Neuronal stem cell (in vitro differentiated cells): ENCODE measurements at regions not wholly inside any gene's neighbourhood (a gene's known extent, or its start where the extent isn't known, plus 50 kb on each side); places are given as distances from the start of the nearest gene placed in this dataset.

Experiments
- DNase-seq: peaks from one replicate; pipeline ENCODE4 v3.0.0-alpha.2; 2013; ENCODE audit warnings: low spot score
- H2AFZ ChIP-seq: one replicate; pipeline ENCODE4 v1.6.1; 2013; ENCODE audit warnings: mild to moderate bottlenecking, low read length, inconsistent platforms
- H2AK5ac ChIP-seq: 2 replicates; pipeline ENCODE4 v1.6.1; 2013; ENCODE audit warnings: low read depth, mild to moderate bottlenecking, inconsistent platforms, low read length, moderate library complexity, mixed read lengths
- H2BK120ac ChIP-seq: 2 replicates; pipeline ENCODE4 v1.6.1; 2013; ENCODE audit warnings: low read depth, mild to moderate bottlenecking, inconsistent platforms, low read length, moderate library complexity, mixed read lengths
- H2BK12ac ChIP-seq: one replicate; pipeline ENCODE4 v1.6.1; 2013; ENCODE audit warnings: low read length, inconsistent platforms
- H2BK15ac ChIP-seq: 2 replicates; pipeline ENCODE4 v1.6.1; 2013; ENCODE audit warnings: mild to moderate bottlenecking, low read length, inconsistent platforms, mixed read lengths
- H2BK5ac ChIP-seq: one replicate; pipeline ENCODE4 v1.6.1; 2013; ENCODE audit warnings: inconsistent platforms, mild to moderate bottlenecking, low read length, moderate library complexity
- H3K14ac ChIP-seq: one replicate; pipeline ENCODE4 v1.6.1; 2013; ENCODE audit warnings: low read length, inconsistent platforms
- H3K18ac ChIP-seq: 2 replicates; pipeline ENCODE4 v1.6.1; 2013; ENCODE audit warnings: low read length, inconsistent platforms
- H3K23ac ChIP-seq: 2 replicates; pipeline ENCODE4 v1.6.1; 2013; ENCODE audit warnings: low read depth, mild to moderate bottlenecking, mixed read lengths, low read length, inconsistent platforms; ENCODE audit not compliant: poor library complexity
- H3K27ac ChIP-seq: replicated peaks from 3 replicates; pipeline ENCODE4 v1.5.1; 2013; ENCODE audit warnings: low read length, inconsistent platforms
- H3K27me3 ChIP-seq, 3 experiments: 2 replicates each; pipeline ENCODE4 v1.6.1; 2013; ENCODE audit warnings: low read length in 3 of 3, mild to moderate bottlenecking in 2 of 3, inconsistent platforms in 1 of 3, low read depth in 1 of 3, mixed read lengths in 1 of 3, moderate library complexity in 1 of 3; ENCODE audit not compliant: control insufficient read depth in 3 of 3, insufficient read depth in 3 of 3
- H3K36me3 ChIP-seq, 2 donors: replicated peaks in 1 of 2; 2 replicates each; pipeline ENCODE4 v1.6.1; 2013; ENCODE audit warnings: low read length in 2 of 2; ENCODE audit not compliant: control insufficient read depth in 2 of 2, insufficient read depth in 2 of 2
- H3K4ac ChIP-seq: 2 replicates; pipeline ENCODE4 v1.6.1; 2013; ENCODE audit warnings: inconsistent platforms, mild to moderate bottlenecking, low read length, moderate library complexity
- H3K4me1 ChIP-seq, 2 donors: 1 replicate in 1 of 2; 2 replicates in 1 of 2; pipeline ENCODE4 v1.6.1; 2013; ENCODE audit warnings: low read length in 2 of 2, low read depth in 1 of 2; ENCODE audit not compliant: control insufficient read depth in 2 of 2, insufficient read depth in 1 of 2
- H3K4me2 ChIP-seq: one replicate; pipeline ENCODE4 v1.6.1; 2013; ENCODE audit warnings: mild to moderate bottlenecking, low read length, inconsistent platforms; ENCODE audit not compliant: insufficient read depth, poor library complexity, severe bottlenecking
- H3K4me3 ChIP-seq, 2 donors: 2 replicates each; pipeline ENCODE4 v1.5.1; 2013; ENCODE audit warnings: low read length in 2 of 2, mild to moderate bottlenecking in 2 of 2, inconsistent platforms in 1 of 2, moderate library complexity in 1 of 2
- H3K79me1 ChIP-seq: one replicate; pipeline ENCODE4 v1.6.1; 2013; ENCODE audit warnings: low read depth, mild to moderate bottlenecking, inconsistent platforms, low read length, moderate library complexity
- H3K9ac ChIP-seq: one replicate; pipeline ENCODE4 v1.6.1; 2013; ENCODE audit warnings: mild to moderate bottlenecking, low read depth, low read length, inconsistent platforms; ENCODE audit not compliant: poor library complexity
- H3K9me3 ChIP-seq, 2 donors: replicated peaks in 1 of 2; 2 replicates each; pipeline versions ENCODE3 to v1.6.1; 2013; ENCODE audit warnings: low read length in 2 of 2, mild to moderate bottlenecking in 2 of 2, inconsistent platforms in 1 of 2, low read depth in 1 of 2, mixed read lengths in 1 of 2, moderate library complexity in 1 of 2; ENCODE audit not compliant: control insufficient read depth in 2 of 2, insufficient read depth in 1 of 2
- H4K8ac ChIP-seq: one replicate; pipeline ENCODE4 v1.6.1; 2013; ENCODE audit warnings: low read depth, mild to moderate bottlenecking, inconsistent platforms, low read length, moderate library complexity
- H4K91ac ChIP-seq: one replicate; pipeline ENCODE4 v1.6.1; 2013; ENCODE audit warnings: low read length, low read depth, mild to moderate bottlenecking, inconsistent platforms; ENCODE audit not compliant: poor library complexity
- WGBS, 2 donors: extraction: QIAGEN DNeasy Blood & Tissue Kit; methylation state at CpG; one replicate each; pipeline ENCODE4 v1.1.7; 2013; ENCODE audit warnings: missing lambda C conversion rate in 2 of 2, mixed read lengths in 1 of 2; ENCODE audit not compliant: insufficient read length in 2 of 2, insufficient replicate concordance in 1 of 2; ENCODE audit errors: extremely low coverage in 2 of 2; 5-methylcytosine and 5-hydroxymethylcytosine counted together

DNA sequence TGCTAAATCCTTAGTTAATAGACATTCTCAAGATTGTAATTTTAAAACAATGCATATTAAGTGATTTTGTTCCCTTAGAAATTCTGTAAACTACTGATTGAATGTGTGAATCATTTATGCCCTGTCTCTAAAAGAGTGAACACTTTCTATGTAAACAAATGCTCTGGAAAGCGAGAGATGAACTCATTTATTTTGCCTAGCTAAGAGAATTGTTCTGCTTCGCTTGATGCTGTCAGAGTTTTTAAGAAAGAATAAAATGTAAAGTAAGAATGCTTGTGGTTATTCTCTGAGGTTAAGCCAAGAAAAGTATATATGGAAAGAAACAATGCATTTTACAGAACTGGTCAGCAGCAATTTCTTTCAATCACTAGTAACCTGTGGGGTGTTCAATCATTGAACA, 347.4 kb upstream of the NUDT12 start:
- no peak overlapping the region for H2BK5ac ChIP-seq
- no peaks in the 10 kb centered on the region for H3K4me1 ChIP-seq
- H3K9me3 ChIP-seq, result no peaks in the 10 kb centered on the region
- H2AK5ac ChIP-seq, result no peak overlapping the region
- no peak overlapping the region for H3K9ac ChIP-seq
- no peak overlapping the region for H2AFZ ChIP-seq
- H3K18ac ChIP-seq, result no peak overlapping the region
- no peak overlapping the region for H3K27ac ChIP-seq
- H3K27me3 ChIP-seq, result no peaks in the 10 kb centered on the region
- H2BK120ac ChIP-seq, result no peak overlapping the region
- no peak overlapping the region for H4K8ac ChIP-seq
- WGBS, 2 donors, result no CpG with 5 or more reads among the region's 2 CpGs
- H4K91ac ChIP-seq, result no peak overlapping the region
- DNase-seq, result no peak
- no peak overlapping the region for H3K4me2 ChIP-seq
- no peak overlapping the region for H2BK12ac ChIP-seq
- no peaks in the 10 kb centered on the region for H3K79me1 ChIP-seq
- no peaks in the 10 kb centered on the region for H3K36me3 ChIP-seq
- no peak overlapping the region for H3K14ac ChIP-seq
- H3K4ac ChIP-seq, result no peak overlapping the region
- no peak overlapping the region for H3K4me3 ChIP-seq
- H3K23ac ChIP-seq, result no peak overlapping the region
- H2BK15ac ChIP-seq, result no peak overlapping the region

DNA sequence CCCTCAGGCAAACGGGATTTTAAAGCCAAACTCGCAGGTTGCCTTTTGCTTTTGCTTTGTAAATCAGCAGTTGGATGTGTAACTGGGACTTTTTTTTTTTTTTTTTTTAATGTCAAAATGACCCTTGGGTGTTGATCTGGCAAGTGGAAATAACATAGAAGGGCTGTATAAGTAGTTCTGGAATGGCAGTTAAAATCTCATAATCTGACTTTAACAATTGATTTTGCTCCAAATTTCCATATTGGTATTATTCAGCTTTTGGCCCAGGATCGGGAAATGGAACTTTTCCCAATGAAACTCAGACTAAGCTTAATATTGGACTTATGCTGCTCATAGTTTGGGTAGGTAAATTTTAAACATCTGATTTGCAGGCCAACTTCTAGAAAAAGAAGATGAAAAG, 346.8 kb upstream of the NUDT12 start:
- Histone ChIP-seq H2BK5ac (no peak overlapping the region), H3K4me1 (no peaks in the 10 kb centered on the region), H3K4ac (no peak overlapping the region), H3K4me3 (no peak overlapping the region), H3K27ac (no peak overlapping the region), H3K14ac (no peak overlapping the region), H3K9me3 (no peaks in the 10 kb centered on the region), H2AK5ac (no peak overlapping the region), H4K8ac (no peak overlapping the region), H3K23ac (no peak overlapping the region), H3K4me2 (no peak overlapping the region), H2BK12ac (no peak overlapping the region), H3K18ac (no peak overlapping the region), H3K27me3 (no peaks in the 10 kb centered on the region), H3K9ac (no peak overlapping the region), H2AFZ (no peak overlapping the region), H4K91ac (no peak overlapping the region), H3K79me1 (no peaks in the 10 kb centered on the region), H2BK15ac (no peak overlapping the region), H3K36me3 (no peaks in the 10 kb centered on the region), H2BK120ac (no peak overlapping the region)
- WGBS, 2 donors, result no CpG with 5 or more reads among the region's 3 CpGs
- no peak for DNase-seq

DNA sequence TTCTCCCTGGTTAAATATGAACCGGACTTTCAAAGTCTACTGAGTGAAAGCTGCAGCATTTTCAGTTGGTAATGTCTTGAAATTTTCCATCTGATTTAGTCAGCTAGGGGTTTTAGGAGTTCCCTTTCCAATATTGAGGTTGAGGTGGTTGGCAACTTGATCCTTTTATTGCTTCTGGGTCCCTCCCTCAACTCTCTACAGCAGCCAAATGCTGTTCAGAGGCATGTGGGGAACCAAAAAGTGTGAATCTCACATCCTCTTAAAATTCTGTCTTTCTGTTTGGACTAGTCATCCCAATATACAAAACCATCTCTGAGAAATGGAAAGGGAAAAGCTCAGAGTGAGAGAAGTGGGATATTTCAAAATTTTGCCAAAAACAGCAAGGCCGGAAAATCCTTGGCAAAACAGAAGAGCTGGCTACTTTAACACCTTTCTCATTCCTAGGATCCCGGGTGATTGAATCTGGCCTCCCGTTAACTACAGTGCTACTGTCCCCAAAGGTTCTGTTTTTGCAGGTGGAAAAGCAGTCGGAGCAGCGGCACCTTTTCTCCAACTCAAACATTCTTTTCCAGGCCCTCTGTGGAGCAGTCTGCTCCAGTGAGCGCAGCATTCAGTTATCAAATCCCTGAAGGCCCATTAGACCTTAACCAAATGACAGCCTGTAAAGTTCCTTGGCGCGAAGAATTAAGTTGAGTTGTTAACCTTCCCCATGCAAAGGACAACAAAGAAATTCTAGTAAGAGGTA, 345.9 kb upstream of the NUDT12 start:
- H4K8ac ChIP-seq, result no peak overlapping the region
- H2BK12ac ChIP-seq, result no peak overlapping the region
- H3K4ac ChIP-seq, result no peak overlapping the region
- no CpG with 5 or more reads among the region's 9 CpGs for WGBS, 2 donors
- no peaks in the 10 kb centered on the region for H3K27me3 ChIP-seq
- no peak overlapping the region for H2BK15ac ChIP-seq
- H3K79me1 ChIP-seq, result no peaks in the 10 kb centered on the region
- H3K27ac ChIP-seq, result no peak overlapping the region
- H3K9me3 ChIP-seq, result no peaks in the 10 kb centered on the region
- no peak overlapping the region for H2BK5ac ChIP-seq
- no peak overlapping the region for H2BK120ac ChIP-seq
- no peak overlapping the region for H3K23ac ChIP-seq
- no peak overlapping the region for H3K14ac ChIP-seq
- no peak overlapping the region for H3K4me2 ChIP-seq
- no peak overlapping the region for H3K4me3 ChIP-seq
- H2AK5ac ChIP-seq, result no peak overlapping the region
- no peaks in the 10 kb centered on the region for H3K36me3 ChIP-seq
- no peak overlapping the region for H3K18ac ChIP-seq
- no peak for DNase-seq
- peak overlapping the region; percentile 1 for H2AFZ ChIP-seq
- H3K4me1 ChIP-seq, result no peaks in the 10 kb centered on the region
- H3K9ac ChIP-seq, result no peak overlapping the region
- no peak overlapping the region for H4K91ac ChIP-seq

DNA sequence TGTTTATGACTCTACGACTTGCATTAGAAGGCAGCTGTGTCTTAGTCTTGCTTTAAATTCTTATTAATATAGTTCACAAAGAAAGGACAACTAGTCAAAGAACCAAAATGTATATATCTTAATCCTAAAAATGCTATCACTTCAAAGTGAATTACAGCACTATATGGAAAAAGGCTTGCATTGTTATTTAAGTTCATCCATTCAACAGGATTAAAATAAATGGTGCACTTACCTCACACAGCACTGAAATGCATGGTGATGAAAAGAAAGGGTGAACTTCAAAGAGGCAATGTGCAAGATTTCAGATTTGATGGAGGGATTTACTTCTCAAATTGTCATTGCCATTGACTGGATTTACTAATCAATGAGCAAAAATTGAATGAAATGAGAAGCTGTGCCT, 344.4 kb upstream of the NUDT12 start:
- peaks cover 0 to 7% of the 10 kb centered on the region in 2 donors for H3K4me1 ChIP-seq
- no peaks in the 10 kb centered on the region for H3K9me3 ChIP-seq
- no peak overlapping the region for H3K27ac ChIP-seq
- no peaks in the 10 kb centered on the region for H3K27me3 ChIP-seq
- no peak overlapping the region for H3K4me3 ChIP-seq
- H3K9ac ChIP-seq, result no peak overlapping the region
- H3K14ac ChIP-seq, result no peak overlapping the region
- no peak overlapping the region for H4K91ac ChIP-seq
- no peak overlapping the region for H3K23ac ChIP-seq
- H2BK12ac ChIP-seq, result no peak overlapping the region
- H2BK120ac ChIP-seq, result no peak overlapping the region
- DNase-seq, result no peak
- no peak overlapping the region for H2AK5ac ChIP-seq
- no peak overlapping the region for H4K8ac ChIP-seq
- H3K18ac ChIP-seq, result no peak overlapping the region
- no CpG with 5 or more reads among the region's 1 CpG for WGBS, 2 donors
- H3K36me3 ChIP-seq, result no peaks in the 10 kb centered on the region
- no peaks in the 10 kb centered on the region for H3K79me1 ChIP-seq
- no peak overlapping the region for H3K4ac ChIP-seq
- H2BK15ac ChIP-seq, result no peak overlapping the region
- no peak overlapping the region for H3K4me2 ChIP-seq
- no peak overlapping the region for H2AFZ ChIP-seq
- H2BK5ac ChIP-seq, result no peak overlapping the region
